ENCODE measurements at regions not wholly inside any gene's neighbourhood (a gene's known extent, or its start where the extent isn't known, plus 50 kb on each side); places are given as distances from the start of the nearest gene placed in this dataset.

- TF ChIP-seq REST (IDR thresholded peaks at IDR 0.05; ENCODE audit: borderline replicate concordance) (no peak), POLR2AphosphoS5 (IDR thresholded peaks at IDR 0.05) (no peak), TAF1 (IDR thresholded peaks at IDR 0.05; ENCODE audit: low read depth) (no peak), CTCF (IDR thresholded peaks at IDR 0.05; ENCODE audit: poor library complexity, severe bottlenecking) (no peak)
Observed at GRCh38 chr13:73623281-73623680, 510.9 kb downstream of the KLF12 start.

GRCh38 chr13:73622381-73622780, 511.8 kb downstream of the KLF12 start:
- no peak overlapping the region for H2AFZ ChIP-seq (ENCODE audit: low read depth, low read length)
- H3K79me2 ChIP-seq (replicated peaks; ENCODE audit: insufficient read depth, low read length): no peaks in the 10 kb centered on the region
- H3K27me3 ChIP-seq (ENCODE audit: insufficient read depth, low read depth, low read length): no peaks in the 10 kb centered on the region
- H3K27ac ChIP-seq (ENCODE audit: low read length): no peak overlapping the region
- no peaks in the 10 kb centered on the region for H3K9me2 ChIP-seq (ENCODE audit: insufficient read depth, low read length)
- no peaks in the 10 kb centered on the region for H3K9me3 ChIP-seq (ENCODE audit: low read length)
- no peak overlapping the region for H3K9ac ChIP-seq (ENCODE audit: low read length)
- H3F3A ChIP-seq (ENCODE audit: insufficient read depth, low read length, poor library complexity, severe bottlenecking): no peaks in the 10 kb centered on the region
- no peaks in the 10 kb centered on the region for H4K20me1 ChIP-seq (ENCODE audit: insufficient read depth)
- no peaks in the 10 kb centered on the region for H3K36me3 ChIP-seq (ENCODE audit: insufficient read depth, low read length)
- no peak for TF ChIP-seq SMC3 (conservative IDR thresholded peaks at IDR 0.05; ENCODE audit: poor library complexity)
- TF ChIP-seq REST (IDR thresholded peaks at IDR 0.05; ENCODE audit: borderline replicate concordance): no peak
- no peak for TF ChIP-seq TAF1 (IDR thresholded peaks at IDR 0.05; ENCODE audit: low read depth)
- no peak for TF ChIP-seq CTCF (IDR thresholded peaks at IDR 0.05; ENCODE audit: poor library complexity, severe bottlenecking)
- TF ChIP-seq EP300 (conservative IDR thresholded peaks at IDR 0.05; ENCODE audit: poor library complexity, severe bottlenecking): no peak
- no peak overlapping the region for H3K4me3 ChIP-seq (ENCODE audit: low read length)
- no peak overlapping the region for H3K4me2 ChIP-seq (ENCODE audit: low read length)

More at GRCh38 chr13:73623281-73623680, 510.9 kb downstream of the KLF12 start:
- H3K4me3 ChIP-seq (ENCODE audit: low read length): no peak overlapping the region
- H3K79me2 ChIP-seq (replicated peaks; ENCODE audit: insufficient read depth, low read length): no peaks in the 10 kb centered on the region
- no peak overlapping the region for H3K4me2 ChIP-seq (ENCODE audit: low read length)
- no peaks in the 10 kb centered on the region for H3K27me3 ChIP-seq (ENCODE audit: insufficient read depth, low read depth, low read length)
- H3K9me3 ChIP-seq (ENCODE audit: low read length): no peaks in the 10 kb centered on the region
- H3K27ac ChIP-seq (ENCODE audit: low read length): no peak overlapping the region
- no peaks in the 10 kb centered on the region for H3K9me2 ChIP-seq (ENCODE audit: insufficient read depth, low read length)
- no peaks in the 10 kb centered on the region for H3K36me3 ChIP-seq (ENCODE audit: insufficient read depth, low read length)
- H3K9ac ChIP-seq (ENCODE audit: low read length): no peak overlapping the region
- no peaks in the 10 kb centered on the region for H4K20me1 ChIP-seq (ENCODE audit: insufficient read depth)
- H3F3A ChIP-seq (ENCODE audit: insufficient read depth, low read length, poor library complexity, severe bottlenecking): no peaks in the 10 kb centered on the region
- H2AFZ ChIP-seq (ENCODE audit: low read depth, low read length): no peak overlapping the region

Data from neural cell (in vitro differentiated cells).